GM19467 (cell line): ENCODE measurements at regions not wholly inside any gene's neighbourhood (a gene's known extent, or its start where the extent isn't known, plus 50 kb on each side); places are given as distances from the start of the nearest gene placed in this dataset.
"Not testable (repeated sequence)": the region's sequence is repeated elsewhere in the genome, so short reads cannot be mapped to it uniquely, and the experiment has no call there.

ENCODE experiments used
- ATAC-seq: cut with Tn5 transposase; IDR thresholded peaks from one replicate; pipeline ENCODE4 v1.9.1; 2021; ENCODE audit warnings: mild to moderate bottlenecking, moderate library complexity; ENCODE audit not compliant: unreplicated experiment

DNA sequence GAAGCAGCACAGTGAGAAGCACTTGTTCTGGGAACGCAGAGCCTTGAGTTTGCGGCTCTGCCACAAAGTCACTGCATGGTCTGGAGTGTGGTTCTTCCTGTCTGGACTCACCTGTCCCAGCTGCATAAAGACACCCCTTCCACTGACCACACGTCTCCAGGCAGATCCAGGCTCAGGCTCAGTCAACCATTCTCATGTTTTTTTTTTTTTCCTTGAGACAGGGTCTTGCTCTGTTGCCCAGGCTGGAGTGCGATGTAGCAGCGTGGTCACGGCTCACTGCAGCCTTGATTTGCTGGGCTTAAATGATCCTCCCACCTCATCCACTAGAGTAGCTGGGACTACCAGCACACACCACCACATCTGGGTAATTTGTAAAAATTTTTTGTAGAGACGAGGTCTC lies 102.9 kb upstream of the KLF4 start:
- no peak for ATAC-seq

DNA sequence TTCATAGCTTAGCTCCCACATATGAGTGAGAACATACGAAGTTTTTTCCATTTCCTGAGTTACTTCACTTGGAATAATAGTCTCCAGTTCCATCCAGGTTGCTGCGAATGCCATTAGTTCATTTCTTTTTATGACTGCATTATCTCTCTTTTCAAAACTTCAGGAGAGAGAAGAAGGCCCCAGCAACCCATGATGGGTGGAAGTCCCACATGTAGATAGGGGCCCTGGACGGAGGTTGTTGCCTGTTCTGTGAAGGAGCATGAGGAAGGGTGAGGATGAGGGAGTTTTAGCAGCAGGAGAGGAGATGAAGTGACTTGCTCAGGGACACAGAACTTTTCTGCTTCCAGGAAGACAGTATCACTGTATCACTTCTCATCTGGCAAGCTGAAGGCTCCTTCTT lies 102.2 kb upstream of the KLF4 start:
- ATAC-seq: no peak

DNA sequence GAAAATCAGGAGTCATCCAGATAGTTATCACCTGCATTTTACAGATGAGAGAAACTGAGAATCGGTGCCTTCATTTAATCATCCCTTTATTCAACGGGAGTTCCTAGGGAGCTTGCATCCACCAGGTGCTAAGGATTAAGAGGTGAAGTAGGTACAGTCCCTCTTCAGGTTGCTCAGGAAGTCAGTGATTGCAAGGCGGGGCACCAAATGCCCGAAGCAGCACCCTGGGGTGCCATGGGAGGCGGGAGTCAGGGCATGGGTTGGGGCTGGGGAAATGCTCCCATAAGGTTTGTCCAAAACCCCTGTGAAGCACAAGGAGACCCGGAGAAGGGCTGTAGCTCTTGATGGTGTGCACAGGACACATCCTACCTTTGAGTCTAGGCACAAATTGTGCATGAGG lies 98.8 kb upstream of the KLF4 start:
- ATAC-seq: no peak

DNA sequence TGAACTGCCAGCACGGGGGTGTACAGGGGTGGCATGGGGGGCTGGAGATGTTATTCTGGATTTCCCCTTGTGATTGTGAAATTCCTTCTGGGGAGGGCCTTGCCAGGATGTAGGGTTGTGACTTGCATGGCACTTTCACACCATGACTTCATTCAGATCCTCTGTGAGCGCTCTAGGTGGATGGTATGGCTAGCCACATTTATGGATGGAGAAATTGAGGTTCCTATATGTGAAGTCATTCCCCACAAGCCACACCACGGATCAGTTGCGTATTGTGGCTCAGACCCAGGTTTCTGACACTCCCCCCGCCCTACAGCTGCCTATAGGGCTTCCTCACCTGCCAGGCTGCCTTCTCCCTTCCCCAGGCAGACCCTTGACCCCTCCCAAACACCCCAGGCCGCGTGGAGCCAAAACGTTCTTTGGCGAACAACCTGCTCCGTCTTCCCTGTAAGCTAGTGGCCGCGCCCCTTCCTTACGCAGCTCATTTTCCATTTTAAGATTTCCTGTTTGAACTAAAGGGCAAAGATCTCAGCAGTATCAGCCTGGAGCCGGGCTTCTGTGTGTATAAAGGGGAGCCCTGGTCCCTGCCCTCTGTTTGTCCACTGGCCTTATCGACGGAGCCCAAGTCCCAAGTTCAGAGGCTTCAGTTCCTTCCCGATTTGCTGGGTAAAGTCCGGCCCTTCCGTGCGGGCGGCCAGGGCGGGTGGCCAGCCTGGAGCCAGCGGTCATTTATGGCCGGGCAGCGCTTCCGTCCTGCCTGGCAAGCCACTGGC lies 97.8 kb upstream of the KLF4 start:
- ATAC-seq: no peak

DNA sequence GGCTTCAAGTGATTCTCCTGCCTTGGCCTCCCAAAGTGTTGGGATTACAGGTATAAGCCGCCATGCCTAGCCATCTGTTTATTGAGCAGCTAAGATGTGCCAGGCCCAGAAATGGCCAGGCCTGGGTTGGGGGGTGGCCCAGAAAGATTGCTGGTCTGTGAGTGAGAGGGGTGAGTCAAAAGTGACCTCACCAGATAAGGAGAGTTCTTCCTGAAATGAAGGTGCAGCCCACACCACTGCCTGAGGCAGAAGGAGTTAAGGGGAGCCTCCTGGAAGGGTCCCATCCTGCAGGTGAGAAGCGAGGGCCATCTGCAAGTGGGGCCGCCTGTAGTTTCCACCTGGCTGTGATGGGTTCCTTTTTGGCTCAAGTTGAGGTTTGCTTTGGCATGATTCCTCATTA lies 96.9 kb upstream of the KLF4 start:
- ATAC-seq: no peak

DNA sequence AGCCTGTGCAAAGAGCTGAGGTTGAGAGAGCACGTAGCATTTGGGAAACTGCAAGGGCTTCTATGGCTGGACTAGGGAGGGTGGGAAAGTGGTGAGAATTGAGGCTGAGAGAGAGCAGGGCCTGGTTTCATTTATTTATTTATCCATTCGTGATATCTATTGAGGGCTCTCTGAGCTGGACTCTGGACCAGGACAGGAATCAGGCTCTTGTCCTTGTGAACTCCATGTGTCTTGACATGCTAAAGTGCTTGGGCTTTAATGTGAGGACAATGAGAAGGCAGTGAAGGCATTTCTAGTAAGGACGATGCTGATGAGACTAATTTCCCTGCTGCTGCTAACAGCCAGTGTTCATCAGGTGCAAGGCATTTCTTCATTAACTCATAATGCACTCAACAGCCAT lies 95.9 kb upstream of the KLF4 start:
- no peak for ATAC-seq

DNA sequence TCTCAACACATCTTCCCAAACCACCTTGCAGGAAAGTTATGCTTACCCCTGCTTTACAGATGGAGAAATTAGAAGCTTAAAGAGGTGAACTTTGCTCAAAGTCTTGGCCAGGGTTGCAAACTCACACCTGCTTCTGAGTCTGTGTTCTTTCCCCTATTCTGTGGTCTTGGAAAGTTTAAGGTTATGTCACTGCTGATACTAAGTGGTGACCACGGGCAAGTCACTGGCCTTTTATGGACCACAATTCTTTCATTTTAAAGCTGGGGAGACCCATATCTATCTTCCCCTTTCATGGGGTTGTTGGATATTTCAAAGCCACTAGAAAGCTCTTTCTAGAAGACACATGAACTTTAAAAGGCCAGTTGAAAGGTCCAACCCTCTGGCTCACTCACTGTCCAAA lies 95.4 kb upstream of the KLF4 start:
- ATAC-seq: no peak

DNA sequence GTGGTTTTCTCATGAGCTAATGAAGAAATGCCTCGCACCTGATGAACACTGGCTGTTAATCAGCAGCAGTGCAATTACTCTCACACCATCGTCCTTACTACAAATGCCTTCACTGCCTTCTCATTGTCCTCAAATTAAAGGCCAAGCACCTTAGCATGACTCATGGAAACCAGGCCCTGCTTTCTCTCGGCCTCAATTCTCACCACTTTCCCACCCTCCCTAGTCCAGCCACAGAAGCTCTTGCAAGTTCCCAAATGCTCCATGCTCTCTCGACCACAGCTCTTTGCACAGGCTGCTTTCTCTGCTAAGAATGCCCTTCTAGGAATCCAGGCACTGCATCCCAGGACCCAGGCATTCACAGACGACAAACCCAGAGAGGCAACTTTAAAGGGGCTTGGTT lies 94.6 kb upstream of the KLF4 start:
- ATAC-seq: no peak

DNA sequence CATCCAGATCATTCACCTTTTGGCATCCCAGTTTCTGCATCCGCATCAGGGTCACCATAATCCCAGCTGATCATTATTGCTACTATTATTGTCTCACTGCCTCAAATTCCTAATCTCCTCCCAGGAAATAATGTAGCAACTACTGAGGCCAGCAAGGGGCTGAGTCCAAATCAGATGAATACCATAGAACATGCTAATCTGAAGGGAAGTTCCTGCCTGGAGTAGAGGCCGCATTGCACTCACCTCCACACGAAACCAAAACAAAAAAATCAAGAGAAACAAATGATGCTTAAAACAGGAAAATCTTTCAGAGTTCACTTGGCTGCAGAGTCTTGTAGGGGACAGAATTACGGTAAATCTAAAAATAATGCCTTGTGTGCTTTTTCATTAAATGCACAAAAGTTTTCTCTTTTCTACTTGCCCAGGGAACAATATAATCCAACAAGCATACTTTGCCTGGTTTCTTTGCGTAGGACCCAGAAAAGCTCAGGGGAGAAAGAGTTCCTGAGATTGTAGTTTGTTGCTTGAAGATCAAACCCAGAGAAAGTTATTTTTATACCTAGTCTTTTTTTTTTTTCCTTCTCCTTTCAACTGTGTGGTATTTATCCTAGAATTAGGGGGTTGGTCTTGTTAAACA lies 87.7 kb upstream of the KLF4 start:
- ATAC-seq: no peak

DNA sequence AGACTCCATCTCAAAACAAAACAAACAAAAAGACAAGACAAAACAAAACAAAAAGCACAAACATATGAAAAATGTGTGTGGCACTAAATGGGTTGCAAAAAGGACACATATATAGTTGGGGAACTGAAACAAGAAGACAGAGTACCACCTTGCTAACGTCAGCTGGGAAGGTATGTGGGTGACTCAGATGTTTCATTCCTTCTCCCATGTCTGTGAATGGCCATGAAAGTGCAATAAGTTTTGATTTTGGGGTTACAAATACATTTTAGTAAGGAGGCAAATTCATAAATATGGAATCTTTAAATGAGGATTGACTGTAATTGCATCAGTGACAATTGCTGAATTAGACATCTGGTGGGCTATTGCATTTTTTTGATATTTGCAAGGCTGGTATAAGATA lies 81.6 kb upstream of the KLF4 start:
- no peak for ATAC-seq

DNA sequence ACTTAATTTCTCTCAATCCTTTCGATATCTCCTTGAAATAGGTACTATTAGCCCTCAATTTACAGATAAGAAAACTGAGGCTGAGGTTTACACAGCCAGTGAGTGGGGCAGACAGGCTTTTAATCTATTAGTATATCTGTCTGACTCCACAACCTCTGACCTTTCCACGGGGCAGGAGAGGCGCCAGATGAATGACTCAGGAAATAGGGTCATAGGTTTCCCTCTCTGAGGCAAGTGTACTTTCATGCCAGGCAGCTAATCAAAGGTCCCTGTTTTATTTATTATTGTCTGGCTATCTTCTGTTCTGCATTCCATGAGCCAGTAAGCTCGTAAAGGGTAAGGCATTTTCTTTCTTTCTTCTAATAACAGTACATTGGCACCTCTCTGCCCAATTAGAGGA lies 79.6 kb upstream of the KLF4 start:
- no peak for ATAC-seq

DNA sequence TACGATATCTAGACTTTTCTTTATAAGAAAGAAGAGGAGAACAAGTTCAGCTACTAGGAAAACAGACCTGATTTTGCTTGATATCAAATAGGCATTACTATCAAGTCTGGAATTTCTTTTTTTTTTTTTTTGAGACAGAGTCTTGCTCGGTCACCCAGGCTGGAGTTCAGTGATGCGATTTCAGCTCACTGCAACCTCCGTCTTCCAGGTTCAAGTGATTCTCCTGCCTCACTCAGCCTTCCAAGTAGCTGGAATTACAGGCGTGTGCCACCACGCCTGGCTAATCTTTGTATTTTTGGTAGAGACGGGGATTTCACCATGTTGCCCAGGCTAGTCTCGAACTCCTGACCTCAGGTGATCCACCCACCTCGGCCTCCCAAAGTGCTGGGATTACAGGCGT lies 78.8 kb upstream of the KLF4 start:
- ATAC-seq: not testable (repeated sequence)

DNA sequence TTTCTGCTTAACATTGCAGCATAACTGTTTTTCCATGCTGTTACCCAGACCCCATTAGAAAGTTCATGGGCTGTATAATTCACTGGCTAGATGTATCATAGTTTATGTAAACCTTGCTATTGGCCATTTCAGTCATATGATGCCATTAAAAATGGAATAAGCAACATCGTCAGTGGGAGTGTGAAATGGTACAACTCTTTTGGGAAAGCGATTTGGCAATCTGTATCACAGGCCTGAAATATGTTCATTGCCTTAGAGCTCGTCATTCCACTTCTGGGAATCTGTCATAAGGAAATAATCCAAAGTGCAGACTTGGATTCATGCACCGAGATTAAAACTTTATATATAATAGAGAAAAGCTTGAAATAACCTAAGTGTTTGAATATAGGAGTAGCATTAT lies 77.9 kb upstream of the KLF4 start:
- ATAC-seq: no peak

DNA sequence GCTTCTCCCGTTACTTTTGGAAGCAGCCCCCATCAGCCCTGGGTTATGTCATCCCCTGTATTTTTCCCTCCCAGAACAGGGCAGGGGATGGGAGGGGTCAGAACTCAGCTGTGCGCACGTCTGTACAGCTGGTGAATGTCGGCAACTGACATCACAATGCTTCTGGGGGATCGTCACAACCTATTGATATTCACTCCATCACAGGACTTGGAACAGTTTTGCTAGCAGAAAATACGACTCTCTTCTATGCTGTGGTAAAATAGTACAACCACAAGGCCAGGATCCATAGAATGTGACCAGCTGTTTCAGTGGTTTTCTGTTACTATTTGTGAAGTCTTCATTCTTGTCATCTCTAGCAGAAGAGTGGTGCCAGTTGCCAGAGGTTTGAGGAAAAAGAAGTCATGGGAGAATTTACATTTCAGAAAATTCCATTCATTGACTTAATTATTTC lies 77.1 kb upstream of the KLF4 start:
- no peak for ATAC-seq

DNA sequence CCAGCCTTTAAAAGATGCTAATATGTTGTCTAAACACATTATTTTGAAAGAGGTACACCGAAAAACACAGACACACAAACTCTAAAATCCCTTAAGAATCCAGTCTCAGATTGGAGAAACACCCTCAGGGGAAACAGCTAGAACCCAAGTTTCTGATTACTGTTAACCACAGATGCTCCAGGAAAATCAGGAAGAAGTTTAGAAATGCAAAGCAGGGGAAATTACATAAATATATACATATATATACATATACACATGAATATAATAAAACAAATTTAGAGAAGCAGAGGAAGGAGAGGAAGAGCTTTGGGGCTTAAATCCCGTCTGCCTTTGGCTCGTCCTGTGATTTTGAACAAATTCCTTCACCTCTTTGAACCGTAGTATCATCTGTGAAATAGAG lies 73.2 kb upstream of the KLF4 start:
- no peak for ATAC-seq

DNA sequence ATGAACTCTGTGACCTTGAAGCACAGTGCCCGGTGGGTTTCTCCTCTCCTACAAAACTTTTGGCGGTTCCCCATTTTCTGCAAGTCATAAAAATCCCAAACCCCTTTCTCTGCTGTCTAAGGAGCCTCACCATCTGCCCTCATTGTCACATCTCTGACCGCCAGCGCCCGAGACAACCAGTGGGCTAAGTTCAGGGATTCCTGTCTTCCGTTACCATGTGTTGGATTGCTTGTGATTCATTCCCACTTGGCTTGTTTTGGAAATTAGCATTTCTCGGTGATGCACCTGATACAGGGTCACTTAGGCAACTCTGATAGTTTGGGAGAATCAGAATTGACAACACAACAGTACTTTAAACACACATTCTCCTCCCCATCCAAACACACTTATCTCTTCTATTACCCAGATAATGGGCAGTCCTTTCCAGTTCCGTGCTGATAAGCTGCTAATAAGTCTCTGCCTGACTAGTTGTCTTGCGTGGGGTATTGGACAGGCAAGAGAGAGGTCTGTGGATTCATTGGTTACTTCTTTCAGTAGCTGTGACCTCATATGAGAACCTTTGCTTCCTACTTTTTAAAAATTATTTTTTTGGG lies 70.0 kb upstream of the KLF4 start:
- no peak for ATAC-seq

DNA sequence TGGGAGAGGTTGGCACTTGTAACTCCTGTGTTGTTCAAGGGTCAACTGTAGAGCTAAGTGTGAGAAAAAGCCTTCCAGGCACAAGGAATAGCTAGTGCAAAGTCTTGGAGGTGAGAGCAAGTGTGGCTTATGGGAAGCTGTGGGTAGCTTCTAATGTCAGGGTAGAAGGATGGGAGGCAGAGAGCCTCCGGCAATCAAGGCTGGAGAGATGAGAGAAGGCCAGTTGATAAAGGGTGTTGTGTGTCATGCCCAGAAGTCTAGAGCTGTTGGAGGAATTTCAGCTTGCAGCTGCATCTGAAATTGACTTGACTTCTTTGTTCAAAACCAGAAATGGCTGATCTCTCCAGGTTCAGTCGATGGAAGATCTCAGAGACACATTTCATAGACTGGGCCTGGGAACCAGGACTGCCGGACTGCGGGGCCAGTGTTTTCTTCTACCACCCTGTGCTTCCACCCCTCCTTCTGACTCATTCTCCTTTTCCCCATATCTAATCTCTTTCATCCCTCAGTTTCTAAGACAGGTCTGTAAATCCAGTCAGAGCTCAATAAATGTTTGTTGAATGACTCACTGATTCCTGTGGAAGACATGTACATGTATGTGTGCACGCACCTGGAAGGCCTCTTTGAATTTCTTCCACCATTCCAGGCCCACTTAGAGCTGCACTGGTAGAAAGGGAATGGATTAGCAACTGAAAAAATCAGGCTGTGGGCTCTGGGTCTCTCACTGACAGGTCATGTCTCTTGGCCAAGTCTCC lies 67.8 kb upstream of the KLF4 start:
- no peak for ATAC-seq

DNA sequence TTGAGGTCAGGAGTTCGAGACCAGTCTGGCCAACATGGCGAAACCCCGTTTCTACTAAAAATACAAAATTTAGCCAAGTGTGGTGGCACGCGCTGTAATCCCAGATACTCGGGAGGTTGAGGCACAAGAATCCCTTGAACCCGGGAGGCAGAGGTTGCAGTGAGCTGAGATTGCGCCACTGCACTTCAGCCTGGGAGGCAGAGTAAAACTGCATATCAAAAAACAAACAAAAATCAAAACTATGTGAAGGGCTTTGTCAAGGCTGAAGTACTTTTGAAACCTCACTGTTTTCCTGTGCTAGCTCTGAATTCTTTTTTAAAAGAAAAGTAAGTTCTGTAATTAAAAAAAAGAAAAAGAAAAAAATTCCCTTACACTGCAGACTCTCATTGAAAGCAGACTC lies 65.1 kb upstream of the KLF4 start:
- no peak for ATAC-seq

DNA sequence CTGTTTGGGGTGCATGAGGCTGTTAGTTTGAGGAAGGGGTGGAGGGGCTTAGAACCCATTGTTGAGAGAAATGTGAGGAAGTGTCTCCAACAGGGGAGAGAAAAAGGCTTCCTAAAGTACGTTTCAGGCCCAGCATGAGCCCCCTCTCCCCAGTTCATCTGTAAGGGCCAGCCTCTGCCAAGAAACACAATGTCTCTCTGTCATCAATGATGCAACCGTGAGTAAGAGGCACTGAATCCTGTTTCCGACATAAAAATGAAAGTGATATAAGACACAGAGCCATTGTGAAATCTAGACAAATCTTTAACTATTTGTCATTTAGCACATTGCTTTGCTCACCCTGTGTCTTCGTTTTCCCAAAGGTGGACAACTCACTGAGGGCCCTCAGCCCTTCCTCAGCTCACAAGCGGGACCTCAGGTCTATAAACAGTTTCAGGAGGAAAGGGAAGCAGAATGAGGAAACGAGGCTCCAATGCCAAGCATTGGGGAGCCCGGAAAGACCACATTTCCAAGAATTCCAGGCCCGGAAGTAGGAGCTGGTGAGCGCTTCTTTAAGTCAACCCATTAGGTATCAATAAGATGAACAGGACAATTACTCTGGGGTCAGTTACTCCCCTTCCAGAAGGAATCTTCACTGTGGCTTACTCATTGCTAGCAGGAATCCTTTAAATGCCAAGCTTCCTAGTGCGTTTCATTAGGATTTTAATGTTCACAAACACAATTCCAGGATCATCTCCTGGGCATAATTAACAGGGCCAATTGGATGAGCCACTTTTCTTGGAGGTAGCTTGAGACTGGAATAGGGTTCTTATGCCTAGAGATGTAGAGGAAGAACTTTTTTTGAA lies 59.0 kb upstream of the KLF4 start:
- no peak for ATAC-seq

DNA sequence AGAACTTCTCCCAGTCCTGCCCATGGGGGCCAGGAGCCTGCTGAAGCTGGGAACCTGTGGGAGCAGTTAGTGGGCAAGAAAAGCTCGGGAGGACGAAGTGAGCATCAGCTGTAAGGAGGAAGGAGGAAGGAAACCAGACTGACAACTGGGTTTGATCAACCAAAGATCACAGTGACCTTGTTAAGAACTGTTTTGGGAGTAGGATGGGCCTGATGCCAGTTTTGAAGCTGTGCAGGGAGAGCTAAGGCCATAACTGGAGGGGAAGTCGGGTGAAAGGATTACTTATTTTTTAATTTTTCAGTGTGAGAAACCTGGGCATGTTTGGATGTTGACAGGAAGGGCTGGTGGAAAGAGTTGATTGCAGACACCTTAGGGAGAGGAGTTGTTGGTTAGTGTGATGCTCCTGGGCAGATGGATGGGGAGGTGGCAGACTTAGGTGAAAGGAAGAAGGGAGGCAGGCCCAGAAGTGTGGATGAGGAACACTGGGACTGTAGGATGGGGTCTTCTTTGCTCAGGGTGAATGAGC lies 58.3 kb upstream of the KLF4 start:
- ATAC-seq: no peak

DNA sequence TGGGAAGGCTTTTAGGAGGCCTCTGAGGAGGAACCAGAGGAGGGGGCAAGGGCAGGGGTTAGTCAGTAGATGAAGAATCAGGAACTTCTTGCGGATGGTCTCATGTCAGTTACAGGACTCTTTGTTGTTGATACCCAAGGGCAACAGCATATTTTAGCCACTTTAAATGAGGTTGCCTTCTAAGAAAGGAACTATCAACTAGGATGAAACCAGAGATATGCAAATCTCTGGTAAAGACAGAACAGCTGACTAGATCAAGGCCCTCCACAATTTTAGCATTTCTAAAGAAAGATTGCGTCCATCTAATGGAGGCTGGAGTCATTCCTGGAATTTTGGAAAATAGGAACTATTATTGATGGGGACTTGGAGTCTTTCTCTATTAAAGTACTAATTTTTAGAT lies 57.7 kb upstream of the KLF4 start:
- ATAC-seq: no peak
